K562 (cell line): ENCODE measurements at regions not wholly inside any gene's neighbourhood (a gene's known extent, or its start where the extent isn't known, plus 50 kb on each side); places are given as distances from the start of the nearest gene placed in this dataset.

Experiments
- ATAC-seq: fragments of 200-7000 bp; cut with Tn5 transposase; 3 replicates; pipeline ENCODE4 v1.9.1; 2020; ENCODE audit warnings: moderate library complexity
- BruUV-seq: library from RNA; stranded (reverse); fragments of 400-500 nt; replicated peaks from 2 replicates; lab custom pipeline; 2021; lab: Mats Ljungman, UMichigan
- CTCF ChIA-PET: fragments of 300-600 bp; formaldehyde crosslinking; extraction: SDS; loops from one replicate; lab custom pipeline; 2021; ENCODE audit warnings: low intra/inter-chr PET ratio; lab: Yijun Ruan, JAX
- POLR2A ChIA-PET: fragments of 300-600, 350-650 bp; sonication (Branson Sonifier 250); formaldehyde crosslinking; extraction: SDS; loops from one replicate; lab custom pipeline; 2021; ENCODE audit warnings: antibody characterized with exemption, inconsistent platforms; lab: Yijun Ruan, JAX
- DNase-seq, 4 experiments: peaks; one replicate each; pipeline versions ENCODE4 v3.0.0 to v3.0.0-alpha.2; 2011 to 2018; ENCODE audit warnings: low spot score in 3 of 4, mixed read lengths in 3 of 4; ENCODE audit errors: extremely low read depth in 1 of 4
- FAIRE-seq: peaks from 2 replicates; lab custom pipeline; 2011; peaks lifted over from hg19 to GRCh38; lab: Jason Lieb, UNC
- H2AFZ ChIP-seq: 2 replicates; pipeline ENCODE4 v1.6.0; 2011; ENCODE audit warnings: low read depth, low read length, control low read depth, inconsistent platforms
- H3K27ac ChIP-seq: fragments of 200-600 bp; 3 replicates; pipeline ENCODE4 v1.8.0; 2011; ENCODE audit warnings: low read depth, mild to moderate bottlenecking, control low read depth, inconsistent platforms, low read length, moderate library complexity, mixed read lengths; ENCODE audit errors: extremely low read depth
- H3K27me3 ChIP-seq, 2 experiments: fragments of 300-600 bp in 1 of 2; 2 replicates in 1 of 2; 3 replicates in 1 of 2; pipeline versions ENCODE4 v1.6.0 to v1.8.0; 2011; ENCODE audit warnings: inconsistent platforms in 2 of 2, low read length in 2 of 2, mild to moderate bottlenecking in 1 of 2, mixed read lengths in 1 of 2, moderate library complexity in 1 of 2; ENCODE audit not compliant: control insufficient read depth in 2 of 2, insufficient read depth in 2 of 2
- H3K36me3 ChIP-seq: fragments of 300-600 bp; 3 replicates; pipeline ENCODE4 v1.8.0; 2011; ENCODE audit warnings: mild to moderate bottlenecking, low read length, inconsistent platforms; ENCODE audit not compliant: control insufficient read depth, insufficient read depth
- H3K4me1 ChIP-seq, 2 experiments: fragments of 200-600 bp in 1 of 2; replicated peaks in 1 of 2; 2 replicates in 1 of 2; 3 replicates in 1 of 2; pipeline versions ENCODE4 v1.5.1 to v1.8.0; 2011; ENCODE audit warnings: inconsistent platforms in 2 of 2, low read length in 2 of 2, mild to moderate bottlenecking in 1 of 2, mixed read lengths in 1 of 2, moderate library complexity in 1 of 2; ENCODE audit not compliant: control insufficient read depth in 2 of 2, insufficient read depth in 2 of 2
- H3K4me2 ChIP-seq: 2 replicates; pipeline ENCODE4 v1.6.1; 2011; ENCODE audit warnings: low read length, control low read depth, inconsistent platforms, mixed read lengths; ENCODE audit not compliant: insufficient read depth
- H3K4me3 ChIP-seq: fragments of 200-600 bp; sonication (generic), shearing (Covaris generic); 2 replicates; pipeline ENCODE4 v1.5.1; 2016; ENCODE audit warnings: control low read depth, inconsistent platforms
- H3K79me2 ChIP-seq: fragments of 200-600 bp; 3 replicates; pipeline ENCODE4 v1.8.0; 2011; ENCODE audit warnings: low read length, inconsistent platforms; ENCODE audit not compliant: control insufficient read depth, insufficient read depth
- H3K9ac ChIP-seq, 2 experiments: 2 replicates each; pipeline versions ENCODE4 v1.6.0 to v1.6.1; 2011; ENCODE audit warnings: low read depth in 2 of 2, low read length in 2 of 2, control low read depth in 1 of 2, inconsistent platforms in 1 of 2, mild to moderate bottlenecking in 1 of 2, mixed read lengths in 1 of 2; ENCODE audit not compliant: insufficient read depth in 1 of 2
- H3K9me1 ChIP-seq: one replicate; pipeline ENCODE4 v1.6.0; 2011; ENCODE audit warnings: inconsistent platforms, mild to moderate bottlenecking, low read length, moderate library complexity; ENCODE audit not compliant: control insufficient read depth, insufficient read depth
- H3K9me3 ChIP-seq: replicated peaks from 2 replicates; pipeline ENCODE4 v1.5.1; 2011; ENCODE audit warnings: low read depth, low read length, inconsistent platforms; ENCODE audit not compliant: control insufficient read depth, insufficient read depth
- H4K20me1 ChIP-seq: replicated peaks from 2 replicates; pipeline ENCODE4 v1.6.1; 2011; ENCODE audit warnings: low read length, inconsistent platforms, mixed read lengths; ENCODE audit not compliant: control insufficient read depth, insufficient read depth
- MCM5 ChIP-seq: fragments of 450-650 bp; IDR thresholded peaks from 2 replicates; pipeline ENCODE4 v1.6.1; 2016; ENCODE audit warnings: low read depth
- RBM39 ChIP-seq: fragments of 200-400 bp; formaldehyde crosslinking; optimal IDR thresholded peaks from 2 replicates; pipeline ENCODE3; 2018; ENCODE audit warnings: low read depth, low read length
- RHOXF2B ChIP-seq: fragments of 250-450 bp; sonication (Bioruptor Pico); conservative IDR thresholded peaks from 2 replicates; pipeline ENCODE4 v1.5.1; 2021
- RNF2 ChIP-seq: sonication (generic); IDR thresholded peaks from 2 replicates; pipeline ENCODE4 v1.6.1; 2016
- YY1 ChIP-seq, 3 experiments: IDR thresholded peaks; 2 replicates each; pipeline ENCODE4 v1.6.1; 2011; ENCODE audit warnings: low read length in 2 of 3, mild to moderate bottlenecking in 2 of 3, moderate library complexity in 2 of 3, borderline replicate concordance in 1 of 3, control low read depth in 1 of 3, low read depth in 1 of 3; ENCODE audit not compliant: insufficient read depth in 3 of 3, insufficient replicate concordance in 2 of 3, control insufficient read depth in 1 of 3, insufficient read length in 1 of 3; ENCODE audit errors: extremely low read depth in 1 of 3
- ZBTB9 ChIP-seq: fragments of 450-650 bp; formaldehyde crosslinking; IDR thresholded peaks from 2 replicates; pipeline ENCODE4 v1.4.0; 2020; ENCODE audit warnings: mild to moderate bottlenecking, moderate library complexity
- ZNF395 ChIP-seq: fragments of 200-800 bp; sonication (Bioruptor generic); IDR thresholded peaks from 2 replicates; pipeline ENCODE4 v1.6.1; 2017; ENCODE audit warnings: missing genetic modification characterization, missing compliant biosample characterization
- ZNF766 ChIP-seq: fragments of 200-800 bp; sonication (Bioruptor generic); conservative IDR thresholded peaks from 2 replicates; pipeline ENCODE4 v1.6.1; 2016; ENCODE audit warnings: missing genetic modification characterization, missing compliant biosample characterization
- ZNF785 ChIP-seq: fragments of 250-450 bp; sonication (Bioruptor Pico); IDR thresholded peaks from 2 replicates; pipeline ENCODE4 v1.4.0; 2020; ENCODE audit warnings: mild to moderate bottlenecking
- WGBS: fragments of 100-300 bp; shearing (Covaris generic); methylation state at CpG from one replicate; pipeline ENCODE4 v1.1.6; 2016; ENCODE audit warnings: low coverage, mixed read lengths; ENCODE audit not compliant: insufficient coverage; ENCODE audit errors: missing lambda C conversion rate; 5-methylcytosine and 5-hydroxymethylcytosine counted together
- in situ Hi-C: fragments of 300-500 bp; cut with MboI; formaldehyde crosslinking; loops from 4 replicates; pipeline ENCODE4 v1.15.0; 2018; ENCODE audit warnings: inconsistent platforms, mixed read lengths
- intact Hi-C: fragments of 100-400 bp; cut with micrococcal nuclease; formaldehyde crosslinking; loops from 2 replicates; pipeline ENCODE4 v1.14.2; 2022

- WGBS = 0% methylated on average over 2 of the region's 2 CpGs
- FAIRE-seq (no peak), ATAC-seq (no peak), DNase-seq (no peak)
- Histone ChIP-seq H3K36me3 (no peaks in the 10 kb centered on the region), H3K27me3 (no peaks in the 10 kb centered on the region), H3K9ac (no peak overlapping the region), H3K4me3 (no peak overlapping the region), H3K9me1 (no peaks in the 10 kb centered on the region), H3K4me1 (no peaks in the 10 kb centered on the region), H3K4me2 (no peak overlapping the region), H4K20me1 (no peaks in the 10 kb centered on the region), H2AFZ (no peak overlapping the region), H3K9me3 (no peaks in the 10 kb centered on the region), H3K79me2 (no peaks in the 10 kb centered on the region), H3K27ac (no peak overlapping the region)
- POLR2A ChIA-PET = no interaction called here
- intact Hi-C loops = no loop called here
- TF ChIP-seq RHOXF2B = no peak
- BruUV-seq = no TSS peak
- in situ Hi-C loops = no loop called here
- CTCF ChIA-PET = no interaction called here
Measured at GRCh38 chr10:62981096-62981495, 152.0 kb upstream of the NRBF2 start.

GRCh38 chr10:62980687-62981086, 152.4 kb upstream of the NRBF2 start:
- no peak overlapping the region for H3K4me2 ChIP-seq
- TF ChIP-seq RNF2 = no peak
- TF ChIP-seq ZBTB9 (CRISPR knock-in tag) = no peak
- no peak for TF ChIP-seq ZNF785 (CRISPR knock-in tag)
- TF ChIP-seq ZNF766 = no peak
- TF ChIP-seq MCM5 = no peak
- no peak for TF ChIP-seq YY1 (IDR thresholded peaks at IDR 0.05; ENCODE audit: borderline replicate concordance in 1 of 3, control insufficient read depth in 1 of 3, extremely low read depth in 1 of 3, insufficient read depth in 3 of 3, insufficient read length in 1 of 3, insufficient replicate concordance in 2 of 3, low read depth in 1 of 3, low read length in 2 of 3)
- no peak for TF ChIP-seq ZNF395
- no peak for TF ChIP-seq RBM39
- H3K4me1 ChIP-seq = no peaks in the 10 kb centered on the region
- H3K27me3 ChIP-seq = no peaks in the 10 kb centered on the region
- H3K79me2 ChIP-seq = no peaks in the 10 kb centered on the region
- no peak overlapping the region for H3K4me3 ChIP-seq
- intact Hi-C loops (no loop called here), in situ Hi-C loops (no loop called here)
- no TSS peak for BruUV-seq
- H4K20me1 ChIP-seq = no peaks in the 10 kb centered on the region
- H3K36me3 ChIP-seq = no peaks in the 10 kb centered on the region
- no peak overlapping the region for H3K9ac ChIP-seq
- no peak for ATAC-seq
- POLR2A ChIA-PET = no interaction called here
- H2AFZ ChIP-seq = no peak overlapping the region
- CTCF ChIA-PET = no interaction called here
- H3K27ac ChIP-seq = no peak overlapping the region
- no peaks in the 10 kb centered on the region for H3K9me3 ChIP-seq
- no peak for FAIRE-seq
- WGBS = 0% methylated on average over 5 of the region's 5 CpGs
- no peak for DNase-seq
- no peaks in the 10 kb centered on the region for H3K9me1 ChIP-seq
